ENCODE measurements at regions not wholly inside any gene's neighbourhood (a gene's known extent, or its start where the extent isn't known, plus 50 kb on each side); places are given as distances from the start of the nearest gene placed in this dataset.

GRCh38 chr2:192591617-192592016 lies 396.9 kb upstream of the TMEFF2 start:
- no peak for TF ChIP-seq EZH2 (IDR thresholded peaks at IDR 0.05; ENCODE audit: borderline replicate concordance)
- no peak for TF ChIP-seq CTCF (IDR thresholded peaks at IDR 0.05; ENCODE audit: poor library complexity)

All from hepatocyte (in vitro differentiated cells).